Ishikawa (cell line): ENCODE measurements at regions not wholly inside any gene's neighbourhood (a gene's known extent, or its start where the extent isn't known, plus 50 kb on each side); places are given as distances from the start of the nearest gene placed in this dataset.

Experiments used
- CEBPB ChIP-seq: IDR thresholded peaks from 2 replicates; pipeline ENCODE4 v1.6.1; 2012
- CREB1 ChIP-seq: IDR thresholded peaks from 2 replicates; pipeline ENCODE4 v1.6.1; 2012; ENCODE audit warnings: low read depth
- EGR1 ChIP-seq: IDR thresholded peaks from 2 replicates; pipeline ENCODE4 v1.6.1; 2012
- EP300 ChIP-seq: IDR thresholded peaks from 2 replicates; pipeline ENCODE4 v1.6.1; 2012; ENCODE audit warnings: borderline replicate concordance
- NFIC ChIP-seq: IDR thresholded peaks from 2 replicates; pipeline ENCODE4 v1.6.1; 2012
- RAD21 ChIP-seq: IDR thresholded peaks from 2 replicates; pipeline ENCODE4 v1.6.1; 2012; ENCODE audit warnings: low read depth
- REST ChIP-seq: IDR thresholded peaks from 2 replicates; pipeline ENCODE4 v1.6.1; 2012; ENCODE audit warnings: low read depth, mild to moderate bottlenecking
- TAF1 ChIP-seq: IDR thresholded peaks from 2 replicates; pipeline ENCODE4 v1.6.1; 2012; ENCODE audit warnings: low read depth, mild to moderate bottlenecking
- TEAD4 ChIP-seq: IDR thresholded peaks from 2 replicates; pipeline ENCODE4 v1.6.1; 2012

- no peak for TF ChIP-seq EP300
- TF ChIP-seq NFIC, result no peak
- TF ChIP-seq EGR1, result no peak
- no peak for TF ChIP-seq TEAD4
- TF ChIP-seq TAF1, result no peak
- no peak for TF ChIP-seq CEBPB
- TF ChIP-seq CREB1, result no peak
- TF ChIP-seq REST, result no peak
- no peak for TF ChIP-seq RAD21
Measured at GRCh38 chr10:117668327-117669008, 125.9 kb downstream of the EMX2 start.
